ENCODE measurements at regions not wholly inside any gene's neighbourhood (a gene's known extent, or its start where the extent isn't known, plus 50 kb on each side); places are given as distances from the start of the nearest gene placed in this dataset.
"Not testable (repeated sequence)": the region's sequence is repeated elsewhere in the genome, so short reads cannot be mapped to it uniquely, and the experiment has no call there.

DNA sequence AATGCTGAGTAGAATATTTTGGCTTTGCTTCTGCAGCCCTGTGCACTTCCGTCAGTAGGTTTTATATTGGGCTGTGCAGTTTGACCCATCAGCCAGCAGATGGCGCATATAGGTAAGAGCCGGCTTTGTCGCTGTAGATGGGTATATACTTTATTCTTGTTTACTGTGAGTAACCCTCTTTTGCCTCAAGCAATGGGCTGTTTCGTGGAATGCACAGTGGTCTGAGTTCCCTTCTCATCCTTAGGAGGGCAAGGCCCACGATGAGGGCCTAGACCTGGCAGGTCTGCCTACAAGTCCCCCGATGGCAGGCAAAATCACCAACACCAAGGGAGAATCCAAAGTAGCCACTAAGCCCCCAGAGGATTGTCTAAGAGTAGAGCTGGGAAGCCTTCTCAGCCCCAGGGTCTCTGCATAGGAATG lies 1002.9 kb upstream of the KCND2 start:
- peak; percentile 81 for DNase-seq (ENCODE audit: low read depth)
- no peak overlapping the region for H3K4me3 ChIP-seq (ENCODE audit: low read depth, low read length)
- TF ChIP-seq, protein P1, sequence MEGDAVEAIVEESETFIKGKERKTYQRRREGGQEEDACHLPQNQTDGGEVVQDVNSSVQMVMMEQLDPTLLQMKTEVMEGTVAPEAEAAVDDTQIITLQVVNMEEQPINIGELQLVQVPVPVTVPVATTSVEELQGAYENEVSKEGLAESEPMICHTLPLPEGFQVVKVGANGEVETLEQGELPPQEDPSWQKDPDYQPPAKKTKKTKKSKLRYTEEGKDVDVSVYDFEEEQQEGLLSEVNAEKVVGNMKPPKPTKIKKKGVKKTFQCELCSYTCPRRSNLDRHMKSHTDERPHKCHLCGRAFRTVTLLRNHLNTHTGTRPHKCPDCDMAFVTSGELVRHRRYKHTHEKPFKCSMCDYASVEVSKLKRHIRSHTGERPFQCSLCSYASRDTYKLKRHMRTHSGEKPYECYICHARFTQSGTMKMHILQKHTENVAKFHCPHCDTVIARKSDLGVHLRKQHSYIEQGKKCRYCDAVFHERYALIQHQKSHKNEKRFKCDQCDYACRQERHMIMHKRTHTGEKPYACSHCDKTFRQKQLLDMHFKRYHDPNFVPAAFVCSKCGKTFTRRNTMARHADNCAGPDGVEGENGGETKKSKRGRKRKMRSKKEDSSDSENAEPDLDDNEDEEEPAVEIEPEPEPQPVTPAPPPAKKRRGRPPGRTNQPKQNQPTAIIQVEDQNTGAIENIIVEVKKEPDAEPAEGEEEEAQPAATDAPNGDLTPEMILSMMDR (IDR thresholded peaks at IDR 0.05; ENCODE audit: insufficient read depth, low read length) = peak; percentile 90

- no peak for DNase-seq (ENCODE audit: low read depth)
- TF ChIP-seq, protein P1 (IDR thresholded peaks at IDR 0.05; ENCODE audit: insufficient read depth, low read length) = no peak
- no peak overlapping the region for H3K4me3 ChIP-seq (ENCODE audit: low read depth, low read length)
These were observed 1002.3 kb upstream of the KCND2 start for GRCh38 chr7:119270644-119271043.

- TF ChIP-seq, protein P1 (IDR thresholded peaks at IDR 0.05; ENCODE audit: insufficient read depth, low read length) = no peak
- H3K4me3 ChIP-seq (ENCODE audit: low read depth, low read length) = no peak overlapping the region
- no peak for DNase-seq (ENCODE audit: low read depth)
These were observed 1001.7 kb upstream of the KCND2 start for GRCh38 chr7:119271147-119271779.

DNA sequence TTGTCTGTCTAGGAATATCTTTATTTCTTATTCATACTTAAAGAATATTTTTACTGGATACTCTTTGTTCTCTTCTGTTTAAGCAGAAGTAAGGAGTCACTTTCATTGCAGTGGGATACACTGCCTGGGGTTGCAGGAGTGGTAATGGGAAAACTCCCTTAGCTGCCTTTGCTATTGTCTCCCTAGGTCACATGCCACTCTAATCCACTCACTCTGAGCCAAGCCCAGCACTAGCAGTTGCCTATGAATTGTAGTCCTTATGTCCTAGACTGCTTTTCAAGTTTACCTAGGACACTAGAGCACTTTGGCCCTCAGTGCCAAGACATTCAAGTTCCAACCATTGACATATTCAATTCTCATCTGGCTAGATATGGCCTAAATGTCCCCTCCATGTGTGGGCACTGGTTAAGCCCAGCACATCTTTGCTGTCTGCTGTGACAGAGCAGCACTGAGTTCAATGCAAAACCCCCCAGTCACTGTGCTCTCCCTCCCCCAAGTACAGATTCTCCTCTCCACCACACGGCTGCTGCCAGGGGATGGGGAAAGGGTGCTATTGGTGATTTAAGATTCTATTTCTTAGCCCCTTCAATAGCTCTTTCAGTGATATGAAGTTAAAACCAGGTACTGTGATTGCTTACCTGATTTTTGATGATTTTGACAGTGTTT lies 991.7 kb upstream of the KCND2 start:
- TF ChIP-seq, protein P1 (IDR thresholded peaks at IDR 0.05; ENCODE audit: insufficient read depth, low read length) = no peak
- H3K4me3 ChIP-seq (ENCODE audit: low read depth, low read length) = no peak overlapping the region
- no peak for DNase-seq (ENCODE audit: low read depth)

DNA sequence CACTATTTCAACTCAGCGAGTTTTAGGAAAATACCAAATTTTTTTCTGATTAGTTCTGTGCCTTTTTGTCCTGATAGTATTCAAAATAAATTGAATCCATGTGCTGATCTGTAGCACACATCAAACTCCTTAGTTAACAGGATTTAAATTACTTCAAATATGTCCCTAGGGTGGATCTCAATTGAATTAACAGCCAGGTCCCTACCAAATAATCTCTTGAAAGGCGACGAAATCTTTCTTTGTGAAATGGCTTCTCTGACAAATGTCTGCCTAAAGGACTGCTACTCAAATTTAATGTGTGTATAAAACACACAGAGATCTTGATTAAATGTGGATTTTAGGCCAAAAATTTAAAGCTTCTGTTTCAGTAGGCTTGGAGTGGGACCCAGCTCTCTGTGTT lies 989.6 kb upstream of the KCND2 start:
- DNase-seq (ENCODE audit: low read depth) = no peak

GRCh38 chr7:119288416-119288815 lies 984.6 kb upstream of the KCND2 start:
- no peak for DNase-seq (ENCODE audit: low read depth)
- TF ChIP-seq, protein P1 (IDR thresholded peaks at IDR 0.05; ENCODE audit: insufficient read depth, low read length) = no peak

More for the DNA sequence above, 989.6 kb upstream of the KCND2 start:
- TF ChIP-seq, protein P1 (IDR thresholded peaks at IDR 0.05; ENCODE audit: insufficient read depth, low read length) = no peak
- H3K4me3 ChIP-seq (ENCODE audit: low read depth, low read length) = no peak overlapping the region

DNA sequence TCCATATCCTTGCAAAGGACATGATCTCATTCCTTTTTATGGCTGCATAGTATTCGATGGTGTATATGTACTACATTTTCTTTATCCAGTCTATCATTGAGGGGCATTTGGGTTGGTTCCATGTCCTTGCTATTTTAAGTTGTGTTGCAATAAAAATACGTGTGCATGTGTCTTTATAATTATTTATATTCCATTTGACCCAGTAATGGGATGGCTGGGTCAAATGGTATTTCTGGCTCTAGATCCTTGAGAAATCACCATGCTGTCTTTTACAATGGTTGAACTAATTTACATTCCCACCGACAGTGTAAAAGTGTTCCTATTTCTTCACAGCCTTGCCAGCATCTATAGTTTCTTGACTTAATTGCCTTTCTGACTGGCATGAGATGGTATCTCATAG lies 972.6 kb upstream of the KCND2 start:
- DNase-seq (ENCODE audit: low read depth); H3K4me3 ChIP-seq (ENCODE audit: low read depth, low read length): not testable (repeated sequence)

More at GRCh38 chr7:119288416-119288815, 984.6 kb upstream of the KCND2 start:
- H3K4me3 ChIP-seq (ENCODE audit: low read depth, low read length) = no peak overlapping the region

Data from fibroblast of the aortic adventitia (primary cell).